Karpas-422 (cell line): ENCODE measurements at regions not wholly inside any gene's neighbourhood (a gene's known extent, or its start where the extent isn't known, plus 50 kb on each side); places are given as distances from the start of the nearest gene placed in this dataset.
"Not testable (repeated sequence)": the region's sequence is repeated elsewhere in the genome, so short reads cannot be mapped to it uniquely, and the experiment has no call there.

ENCODE experiments used
- DNase-seq: peaks from one replicate; pipeline ENCODE4 v3.0.0-alpha.2; 2015
- H2AFZ ChIP-seq: fragments of 200-600 bp; sonication (generic); 2 replicates; pipeline ENCODE4 v1.6.1; 2014; ENCODE audit warnings: antibody characterized with exemption, low read length, mixed read lengths
- H3K27ac ChIP-seq: fragments of 200-600 bp; sonication (generic); 2 replicates; pipeline ENCODE4 v1.5.1; 2014; ENCODE audit warnings: mild to moderate bottlenecking, low read length, moderate library complexity
- H3K27me3 ChIP-seq: fragments of 200-600 bp; sonication (generic); 2 replicates; pipeline ENCODE4 v1.6.1; 2014; ENCODE audit warnings: low read length, mixed read lengths
- H3K36me3 ChIP-seq: fragments of 200-600 bp; sonication (generic); 2 replicates; pipeline ENCODE4 v1.6.1; 2014; ENCODE audit warnings: low read length, mixed read lengths; ENCODE audit not compliant: insufficient read depth
- H3K4me1 ChIP-seq: fragments of 200-600 bp; sonication (generic); 2 replicates; pipeline ENCODE4 v1.6.1; 2014; ENCODE audit warnings: mild to moderate bottlenecking, low read length, mixed read lengths
- H3K4me2 ChIP-seq: fragments of 200-600 bp; sonication (generic); 2 replicates; pipeline ENCODE4 v1.6.1; 2014; ENCODE audit warnings: low read length, low read depth, mild to moderate bottlenecking; ENCODE audit not compliant: poor library complexity, severe bottlenecking
- H3K4me3 ChIP-seq: fragments of 200-600 bp; sonication (generic); 2 replicates; pipeline ENCODE4 v1.5.1; 2014; ENCODE audit warnings: mild to moderate bottlenecking, antibody characterized with exemption, low read length, mixed read lengths
- H3K79me2 ChIP-seq: fragments of 200-600 bp; sonication (generic); 2 replicates; pipeline ENCODE4 v1.6.1; 2014; ENCODE audit warnings: mild to moderate bottlenecking, low read length, mixed read lengths
- H3K9ac ChIP-seq: fragments of 200-600 bp; sonication (generic); 2 replicates; pipeline ENCODE4 v1.6.0; 2014; ENCODE audit warnings: low read length
- H3K9me2 ChIP-seq: fragments of 200-600 bp; sonication (generic), shearing (Covaris generic); replicated peaks from 2 replicates; pipeline ENCODE4 v1.6.0; 2014; ENCODE audit warnings: mild to moderate bottlenecking, low read length, moderate library complexity; ENCODE audit not compliant: insufficient read depth
- H3K9me3 ChIP-seq: fragments of 300-700, 200-600 bp; sonication (generic); 2 replicates; pipeline ENCODE4 v1.6.1; 2014; ENCODE audit warnings: low read length, mixed read lengths
- H4K20me1 ChIP-seq: fragments of 200-600 bp; sonication (generic); 2 replicates; pipeline ENCODE4 v1.6.1; 2014; ENCODE audit warnings: mild to moderate bottlenecking, antibody characterized with exemption, low read length, low read depth; ENCODE audit not compliant: insufficient read depth

GRCh38 chr2:189348369-189348768 is 92.9 kb upstream of the WDR75 start:
- H3K9ac ChIP-seq: no peak overlapping the region
- no peaks in the 10 kb centered on the region for H3K36me3 ChIP-seq
- DNase-seq: no peak
- H3K9me2 ChIP-seq: no peaks in the 10 kb centered on the region
- no peak overlapping the region for H3K27ac ChIP-seq
- H3K4me2 ChIP-seq: no peak overlapping the region
- no peaks in the 10 kb centered on the region for H3K9me3 ChIP-seq
- H4K20me1 ChIP-seq: no peaks in the 10 kb centered on the region
- H3K4me3 ChIP-seq: no peak overlapping the region
- no peaks in the 10 kb centered on the region for H3K27me3 ChIP-seq
- H2AFZ ChIP-seq: no peak overlapping the region
- H3K79me2 ChIP-seq: no peaks in the 10 kb centered on the region
- no peaks in the 10 kb centered on the region for H3K4me1 ChIP-seq

GRCh38 chr2:189350540-189351209 is 90.6 kb upstream of the WDR75 start:
- Histone ChIP-seq H4K20me1 (no peaks in the 10 kb centered on the region), H3K27me3 (no peaks in the 10 kb centered on the region), H3K79me2 (no peaks in the 10 kb centered on the region), H3K4me1 (no peaks in the 10 kb centered on the region), H3K4me2 (no peak overlapping the region), H3K4me3 (no peak overlapping the region), H3K27ac (no peak overlapping the region), H3K36me3 (no peaks in the 10 kb centered on the region), H3K9me2 (no peaks in the 10 kb centered on the region), H2AFZ (no peak overlapping the region), H3K9ac (no peak overlapping the region), H3K9me3 (no peaks in the 10 kb centered on the region)
- no peak for DNase-seq

- H3K4me1 ChIP-seq, H3K27me3 ChIP-seq, H3K4me3 ChIP-seq, H3K9me3 ChIP-seq, H4K20me1 ChIP-seq, H3K27ac ChIP-seq, H3K4me2 ChIP-seq, H3K36me3 ChIP-seq, H3K79me2 ChIP-seq, DNase-seq, H3K9ac ChIP-seq, H3K9me2 ChIP-seq, H2AFZ ChIP-seq: not testable (repeated sequence)
These were observed 89.3 kb upstream of the WDR75 start for GRCh38 chr2:189351933-189352332.

GRCh38 chr2:189357375-189357774 is 83.9 kb upstream of the WDR75 start:
- H3K9me3 ChIP-seq, DNase-seq, H3K9me2 ChIP-seq, H3K4me2 ChIP-seq, H3K36me3 ChIP-seq, H3K4me3 ChIP-seq, H3K27me3 ChIP-seq, H3K4me1 ChIP-seq, H3K9ac ChIP-seq, H4K20me1 ChIP-seq, H2AFZ ChIP-seq, H3K27ac ChIP-seq, H3K79me2 ChIP-seq: not testable (repeated sequence)

GRCh38 chr2:189360861-189361260 is 80.4 kb upstream of the WDR75 start:
- no peaks in the 10 kb centered on the region for H3K79me2 ChIP-seq
- no peaks in the 10 kb centered on the region for H3K27me3 ChIP-seq
- H3K27ac ChIP-seq: no peak overlapping the region
- H3K4me3 ChIP-seq: no peak overlapping the region
- DNase-seq: no peak
- no peaks in the 10 kb centered on the region for H3K9me2 ChIP-seq
- no peaks in the 10 kb centered on the region for H3K9me3 ChIP-seq
- no peak overlapping the region for H3K9ac ChIP-seq
- H3K4me2 ChIP-seq: no peak overlapping the region
- H3K36me3 ChIP-seq: no peaks in the 10 kb centered on the region
- no peaks in the 10 kb centered on the region for H3K4me1 ChIP-seq
- no peaks in the 10 kb centered on the region for H4K20me1 ChIP-seq
- no peak overlapping the region for H2AFZ ChIP-seq

- H3K4me1 ChIP-seq: no peaks in the 10 kb centered on the region
- H3K27ac ChIP-seq: no peak overlapping the region
- no peaks in the 10 kb centered on the region for H3K79me2 ChIP-seq
- H3K9ac ChIP-seq: no peak overlapping the region
- no peaks in the 10 kb centered on the region for H3K36me3 ChIP-seq
- H3K9me3 ChIP-seq: no peaks in the 10 kb centered on the region
- no peaks in the 10 kb centered on the region for H4K20me1 ChIP-seq
- H2AFZ ChIP-seq: no peak overlapping the region
- no peak overlapping the region for H3K4me3 ChIP-seq
- no peaks in the 10 kb centered on the region for H3K27me3 ChIP-seq
- no peaks in the 10 kb centered on the region for H3K9me2 ChIP-seq
- H3K4me2 ChIP-seq: no peak overlapping the region
- no peak for DNase-seq
These were observed 79.0 kb upstream of the WDR75 start for GRCh38 chr2:189362283-189362682.

GRCh38 chr2:189363559-189363958 is 77.7 kb upstream of the WDR75 start:
- no peaks in the 10 kb centered on the region for H4K20me1 ChIP-seq
- H3K4me1 ChIP-seq: no peaks in the 10 kb centered on the region
- no peaks in the 10 kb centered on the region for H3K79me2 ChIP-seq
- DNase-seq: no peak
- no peaks in the 10 kb centered on the region for H3K9me3 ChIP-seq
- H2AFZ ChIP-seq: no peak overlapping the region
- no peak overlapping the region for H3K4me2 ChIP-seq
- H3K9me2 ChIP-seq: no peaks in the 10 kb centered on the region
- no peaks in the 10 kb centered on the region for H3K36me3 ChIP-seq
- no peak overlapping the region for H3K27ac ChIP-seq
- no peak overlapping the region for H3K9ac ChIP-seq
- no peaks in the 10 kb centered on the region for H3K27me3 ChIP-seq
- no peak overlapping the region for H3K4me3 ChIP-seq

GRCh38 chr2:189364607-189365006 is 76.7 kb upstream of the WDR75 start:
- Histone ChIP-seq H3K4me2 (no peak overlapping the region), H4K20me1 (no peaks in the 10 kb centered on the region), H3K9me3 (no peaks in the 10 kb centered on the region), H3K4me3 (no peak overlapping the region), H3K36me3 (no peaks in the 10 kb centered on the region), H2AFZ (no peak overlapping the region), H3K27ac (no peak overlapping the region), H3K9me2 (no peaks in the 10 kb centered on the region), H3K4me1 (no peaks in the 10 kb centered on the region), H3K27me3 (no peaks in the 10 kb centered on the region), H3K9ac (no peak overlapping the region), H3K79me2 (no peaks in the 10 kb centered on the region)
- DNase-seq: no peak

- Histone ChIP-seq H3K4me2 (no peak overlapping the region), H3K27me3 (no peaks in the 10 kb centered on the region), H3K79me2 (no peaks in the 10 kb centered on the region), H3K4me1 (no peaks in the 10 kb centered on the region), H2AFZ (no peak overlapping the region), H4K20me1 (no peaks in the 10 kb centered on the region), H3K4me3 (no peak overlapping the region), H3K36me3 (no peaks in the 10 kb centered on the region), H3K9ac (no peak overlapping the region), H3K9me2 (no peaks in the 10 kb centered on the region), H3K27ac (no peak overlapping the region), H3K9me3 (no peaks in the 10 kb centered on the region)
- DNase-seq: no peak
These were observed 74.9 kb upstream of the WDR75 start for GRCh38 chr2:189366349-189366748.
